GM19372 (cell line): ENCODE measurements at regions not wholly inside any gene's neighbourhood (a gene's known extent, or its start where the extent isn't known, plus 50 kb on each side); places are given as distances from the start of the nearest gene placed in this dataset.
"Not testable (repeated sequence)": the region's sequence is repeated elsewhere in the genome, so short reads cannot be mapped to it uniquely, and the experiment has no call there.

ENCODE experiments used
- ATAC-seq: cut with Tn5 transposase; IDR thresholded peaks from one replicate; pipeline ENCODE4 v1.9.1; 2021; ENCODE audit warnings: mild to moderate bottlenecking, low read depth, moderate library complexity; ENCODE audit not compliant: unreplicated experiment

- not testable (repeated sequence) for ATAC-seq
Observed at GRCh38 chr17:26936645-26937044, 357.3 kb upstream of the WSB1 start.

- ATAC-seq, result not testable (repeated sequence)
Observed at GRCh38 chr17:26937750-26938322, 356.1 kb upstream of the WSB1 start.

GRCh38 chr17:26939755-26940154 lies 354.2 kb upstream of the WSB1 start:
- not testable (repeated sequence) for ATAC-seq

- ATAC-seq, result not testable (repeated sequence)
Observed at GRCh38 chr17:26940587-26940986, 353.3 kb upstream of the WSB1 start.

- no peak for ATAC-seq
Observed at GRCh38 chr17:26962255-26963162, 331.4 kb upstream of the WSB1 start.

- ATAC-seq, result no peak
Observed at GRCh38 chr17:26963163-26963503, 330.8 kb upstream of the WSB1 start.

- not testable (repeated sequence) for ATAC-seq
Observed at GRCh38 chr17:26965898-26966624, 327.9 kb upstream of the WSB1 start.

GRCh38 chr17:26966625-26967179 lies 327.2 kb upstream of the WSB1 start:
- not testable (repeated sequence) for ATAC-seq

- not testable (repeated sequence) for ATAC-seq
Observed at GRCh38 chr17:26981845-26982425, 312.0 kb upstream of the WSB1 start.

GRCh38 chr17:26982563-26982962 lies 311.4 kb upstream of the WSB1 start:
- ATAC-seq, result not testable (repeated sequence)

- not testable (repeated sequence) for ATAC-seq
Observed at GRCh38 chr17:26987851-26988250, 306.1 kb upstream of the WSB1 start.

GRCh38 chr17:26994648-26995047 lies 299.3 kb upstream of the WSB1 start:
- not testable (repeated sequence) for ATAC-seq

GRCh38 chr17:26996146-26996916 lies 297.6 kb upstream of the WSB1 start:
- not testable (repeated sequence) for ATAC-seq

GRCh38 chr17:27007734-27008531 lies 286.0 kb upstream of the WSB1 start:
- not testable (repeated sequence) for ATAC-seq

GRCh38 chr17:27009087-27009486 lies 284.8 kb upstream of the WSB1 start:
- ATAC-seq, result no peak

GRCh38 chr17:27010138-27010537 lies 283.8 kb upstream of the WSB1 start:
- not testable (repeated sequence) for ATAC-seq

- not testable (repeated sequence) for ATAC-seq
Observed at GRCh38 chr17:27030552-27030951, 263.4 kb upstream of the WSB1 start.

- no peak for ATAC-seq
Observed at GRCh38 chr17:27038676-27039075, 255.2 kb upstream of the WSB1 start.

GRCh38 chr17:27045039-27045438 lies 248.9 kb upstream of the WSB1 start:
- not testable (repeated sequence) for ATAC-seq
